ENCODE measurements at regions not wholly inside any gene's neighbourhood (a gene's known extent, or its start where the extent isn't known, plus 50 kb on each side); places are given as distances from the start of the nearest gene placed in this dataset.

- TF ChIP-seq HMGXB4 (CRISPR knock-in tag; IDR thresholded peaks at IDR 0.05; ENCODE audit: borderline replicate concordance in 1 of 2, low read depth in 1 of 2) (peak in 1 of 2 experiments; percentile 90), ETS1 (CRISPR knock-in tag; IDR thresholded peaks at IDR 0.05) (0 out of 2 replicates have a peak, but pooled peaks have one; percentile 54), KDM3A (CRISPR knock-in tag; IDR thresholded peaks at IDR 0.05; ENCODE audit: low read depth) (peak; percentile 94), ZBTB38 (CRISPR knock-in tag; IDR thresholded peaks at IDR 0.05) (peak; percentile 86), KMT2B (CRISPR knock-in tag; IDR thresholded peaks at IDR 0.05) (peak; percentile 89), PHF21A (CRISPR knock-in tag; IDR thresholded peaks at IDR 0.05) (peak; percentile 33; the same call in 1 of the 2 replicates), ZFP36L2 (CRISPR knock-in tag; IDR thresholded peaks at IDR 0.05) (peak; percentile 89; the same call in 1 of the 2 replicates), CREBL2 (CRISPR knock-in tag; IDR thresholded peaks at IDR 0.05; ENCODE audit: borderline replicate concordance) (peak; percentile 12; the same call in 1 of the 2 replicates), ZBTB49 (CRISPR knock-in tag; IDR thresholded peaks at IDR 0.05; ENCODE audit: borderline replicate concordance) (peak; percentile 59; the same call in 1 of the 2 replicates), RXRA (CRISPR knock-in tag; IDR thresholded peaks at IDR 0.05) (peak; percentile 81), ZNF609 (CRISPR knock-in tag; IDR thresholded peaks at IDR 0.05; ENCODE audit: borderline replicate concordance) (peak; percentile 38; the same call in 1 of the 2 replicates), ZBTB7B (CRISPR knock-in tag; IDR thresholded peaks at IDR 0.05) (peak; percentile 87), ZXDC (CRISPR knock-in tag; IDR thresholded peaks at IDR 0.05) (peak; percentile 79; the same call in 1 of the 2 replicates), ZNF550 (CRISPR knock-in tag; IDR thresholded peaks at IDR 0.05; ENCODE audit: borderline replicate concordance) (peak; percentile 46; the same call in 1 of the 2 replicates)
Measured at GRCh38 chr16:22436823-22437652, 62.6 kb upstream of the CDR2 start (continued).
